Spleen (tissue), 11 donors: ENCODE measurements at regions not wholly inside any gene's neighbourhood (a gene's known extent, or its start where the extent isn't known, plus 50 kb on each side); places are given as distances from the start of the nearest gene placed in this dataset.
"Not testable (repeated sequence)": the region's sequence is repeated elsewhere in the genome, so short reads cannot be mapped to it uniquely, and the experiment has no call there.

Source experiments
- DNase-seq: peaks from one replicate; pipeline ENCODE4 v3.0.0-alpha.2; 2020
- H3K27ac ChIP-seq, 8 donors: fragments of 200-600 bp; sonication (generic) in 7 of 8; 1 replicate in 4 of 8; 2 replicates in 4 of 8; pipeline versions ENCODE4 v1.5.0 to v1.8.0; 2016 to 2021; ENCODE audit warnings: inconsistent platforms in 4 of 8, mild to moderate bottlenecking in 4 of 8, moderate library complexity in 1 of 8
- H3K27me3 ChIP-seq, 7 donors: fragments of 200-600 bp; sonication (generic) in 6 of 7; replicated peaks in 1 of 7; 1 replicate in 4 of 7; 2 replicates in 3 of 7; pipeline versions ENCODE4 v1.5.0 to v1.8.0; 2016 to 2021; ENCODE audit warnings: inconsistent platforms in 3 of 7, mild to moderate bottlenecking in 1 of 7
- H3K36me3 ChIP-seq, 6 donors: fragments of 200-600 bp; sonication (generic) in 5 of 6; 1 replicate in 4 of 6; 2 replicates in 2 of 6; pipeline versions ENCODE4 v1.5.0 to v1.8.0; 2016 to 2021; ENCODE audit warnings: inconsistent platforms in 2 of 6
- H3K4me1 ChIP-seq, 6 donors: fragments of 200-600 bp; sonication (generic) in 5 of 6; 1 replicate in 3 of 6; 2 replicates in 3 of 6; pipeline versions ENCODE4 v1.5.0 to v1.8.0; 2016 to 2021; ENCODE audit warnings: inconsistent platforms in 3 of 6
- H3K4me3 ChIP-seq, 8 donors: fragments of 200-600 bp; sonication (generic) in 7 of 8; 1 replicate in 4 of 8; 2 replicates in 4 of 8; pipeline versions ENCODE4 v1.5.0 to v1.8.0; 2016 to 2021; ENCODE audit warnings: inconsistent platforms in 4 of 8, mild to moderate bottlenecking in 4 of 8, moderate library complexity in 2 of 8
- H3K9me3 ChIP-seq, 8 donors: fragments of 200-600 bp; sonication (generic) in 7 of 8; 1 replicate in 4 of 8; 2 replicates in 4 of 8; pipeline versions ENCODE4 v1.5.0 to v1.8.0; 2016 to 2021; ENCODE audit warnings: inconsistent platforms in 4 of 8
- CTCF ChIP-seq, 11 experiments: fragments of 200-600 bp in 7 of 11; fragments of 450-650 bp in 4 of 11; sonication (generic) in 4 of 11; IDR thresholded peaks in 8 of 11; conservative IDR thresholded peaks in 3 of 11; 1 replicate in 7 of 11; 2 replicates in 4 of 11; pipeline versions ENCODE4 v1.4.0 to v1.8.0; 2016 to 2021; ENCODE audit warnings: antibody characterized with exemption in 11 of 11, inconsistent platforms in 4 of 11, mild to moderate bottlenecking in 1 of 11
- POLR2A ChIP-seq, 3 donors: fragments of 450-650 bp; IDR thresholded peaks; one replicate each; pipeline ENCODE4 v1.5.1; 2017; ENCODE audit warnings: antibody characterized with exemption in 3 of 3, mild to moderate bottlenecking in 1 of 3
- POLR2AphosphoS5 ChIP-seq, 3 donors: sonication (generic); formaldehyde crosslinking; IDR thresholded peaks; one replicate each; pipeline ENCODE4 v1.5.1; 2017; ENCODE audit warnings: antibody characterized with exemption in 3 of 3
- WGBS, 5 donors: extraction: QIAGEN DNeasy Blood & Tissue Kit in 3 of 5; methylation state at CpG; one replicate each; pipeline versions ENCODE4 v1.1.5 to v1.1.7; 2013 to 2018; 5-methylcytosine and 5-hydroxymethylcytosine counted together
- intact Hi-C: fragments of 100-400 bp; cut with DNase I; formaldehyde crosslinking; loops from one replicate; pipeline ENCODE4 v1.15.0; 2023; ENCODE audit warnings: low total_unique reads
- donor health status: healthy with polysubstance abuse.
- donor health status: DM: no; HTN: no; CAD: no; lungs with moderate emphysema.
- donor health status: DM: no; HTN: no; CAD: no.
- donor health status: Bipolar disorder and iron deficiency.
- donor health status: healthy.
- donor health status: DM: no; HTN: no; CAD: no.
- donor health status: DM: yes; HTN: yes; CAD: no.

GRCh38 chr14:38004610-38004879 lies 203.2 kb upstream of the SSTR1 start:
- TF ChIP-seq CTCF (IDR thresholded peaks at IDR 0.05 in 8 of 11, conservative IDR thresholded peaks at IDR 0.05 in 3 of 11) (no peak), POLR2AphosphoS5 (IDR thresholded peaks at IDR 0.05) (no peak), POLR2A (IDR thresholded peaks at IDR 0.05) (no peak)
- intact Hi-C loops = no loop called here
- no peaks in the 10 kb centered on the region for H3K36me3 ChIP-seq
- no peaks in the 10 kb centered on the region for H3K9me3 ChIP-seq
- H3K4me3 ChIP-seq = no peak overlapping the region
- no peaks in the 10 kb centered on the region for H3K27me3 ChIP-seq
- no peak overlapping the region for H3K27ac ChIP-seq
- H3K4me1 ChIP-seq = no peaks in the 10 kb centered on the region
- no peak for DNase-seq

GRCh38 chr14:38011156-38011555 lies 196.5 kb upstream of the SSTR1 start:
- H3K36me3 ChIP-seq, H3K27me3 ChIP-seq, intact Hi-C loops, H3K27ac ChIP-seq, DNase-seq, H3K4me3 ChIP-seq, H3K4me1 ChIP-seq: not testable (repeated sequence)
- H3K9me3 ChIP-seq = peaks cover 0 to 44% (median 30%) of the 10 kb centered on the region in 8 donors
- 58 to 82% (median 67%) methylated on average over 2 of the region's 2 CpGs for WGBS, 5 donors

GRCh38 chr14:38012056-38012455 lies 195.6 kb upstream of the SSTR1 start:
- Histone ChIP-seq H3K4me3 (no peak overlapping the region), H3K27me3 (no peaks in the 10 kb centered on the region), H3K9me3 (peaks cover 0 to 44% (median 30%) of the 10 kb centered on the region in 8 donors), H3K36me3 (no peaks in the 10 kb centered on the region), H3K4me1 (no peaks in the 10 kb centered on the region), H3K27ac (no peak overlapping the region)
- intact Hi-C loops = no loop called here
- no peak for DNase-seq
- TF ChIP-seq CTCF (IDR thresholded peaks at IDR 0.05 in 8 of 11, conservative IDR thresholded peaks at IDR 0.05 in 3 of 11) (no peak), POLR2AphosphoS5 (IDR thresholded peaks at IDR 0.05) (no peak), POLR2A (IDR thresholded peaks at IDR 0.05) (no peak)

- Histone ChIP-seq H3K36me3 (no peaks in the 10 kb centered on the region), H3K27ac (no peak overlapping the region), H3K27me3 (no peaks in the 10 kb centered on the region), H3K4me3 (no peak overlapping the region), H3K9me3 (peaks cover 0 to 27% (median 20%) of the 10 kb centered on the region in 8 donors), H3K4me1 (no peaks in the 10 kb centered on the region)
- intact Hi-C loops = no loop called here
- DNase-seq = no peak
- TF ChIP-seq POLR2AphosphoS5 (IDR thresholded peaks at IDR 0.05) (no peak), CTCF (IDR thresholded peaks at IDR 0.05 in 8 of 11, conservative IDR thresholded peaks at IDR 0.05 in 3 of 11) (peak in 1 of 11 experiments; percentile 20)
- WGBS, 5 donors = 72 to 91% (median 81%) methylated on average over 2 of the region's 2 CpGs
These were observed 191.2 kb upstream of the SSTR1 start for GRCh38 chr14:38016497-38016896.

- WGBS, 5 donors = 74 to 92% (median 86%) methylated on average over 2 of the region's 2 CpGs
- Histone ChIP-seq H3K36me3 (no peaks in the 10 kb centered on the region), H3K4me1 (no peaks in the 10 kb centered on the region), H3K4me3 (no peak overlapping the region), H3K9me3 (peaks cover 0 to 30% (median 22%) of the 10 kb centered on the region in 8 donors), H3K27me3 (no peaks in the 10 kb centered on the region), H3K27ac (no peak overlapping the region)
- TF ChIP-seq POLR2AphosphoS5 (IDR thresholded peaks at IDR 0.05) (no peak), POLR2A (IDR thresholded peaks at IDR 0.05) (no peak), CTCF (IDR thresholded peaks at IDR 0.05 in 8 of 11, conservative IDR thresholded peaks at IDR 0.05 in 3 of 11) (no peak)
- intact Hi-C loops = no loop called here
- DNase-seq = no peak
These were observed 185.8 kb upstream of the SSTR1 start for GRCh38 chr14:38021861-38022260.
